IMR-90 (cell line): ENCODE measurements at regions not wholly inside any gene's neighbourhood (a gene's known extent, or its start where the extent isn't known, plus 50 kb on each side); places are given as distances from the start of the nearest gene placed in this dataset.

Experiments
- ATAC-seq: fragments of 200-7000 bp; cut with Tn5 transposase; 2 replicates; pipeline ENCODE4 v1.9.1; 2020; ENCODE audit warnings: low read depth, mild to moderate bottlenecking, moderate library complexity
- BruUV-seq: library from RNA; stranded (reverse); fragments of 400-500 nt; replicated peaks from 2 replicates; lab custom pipeline; 2021; lab: Mats Ljungman, UMichigan
- CTCF ChIA-PET: fragments of 300-600 bp; formaldehyde crosslinking; extraction: SDS; loops from one replicate; lab custom pipeline; 2021; ENCODE audit warnings: antibody characterized with exemption; lab: Yijun Ruan, JAX
- POLR2A ChIA-PET: fragments of 300-600 bp; sonication (Branson Sonifier 250); formaldehyde crosslinking; loops from one replicate; lab custom pipeline; 2022; ENCODE audit warnings: antibody characterized with exemption; ENCODE audit not compliant: unreplicated experiment; lab: Charles Lee
- DNase-seq: peaks from one replicate; pipeline ENCODE4 v3.0.0; 2013
- H2AFZ ChIP-seq: replicated peaks from 2 replicates; pipeline ENCODE3; 2013; ENCODE audit warnings: low read length, mild to moderate bottlenecking; ENCODE audit not compliant: poor library complexity
- H2AK5ac ChIP-seq: 2 replicates; pipeline ENCODE4 v1.6.1; 2013; ENCODE audit warnings: low read depth, low read length, inconsistent platforms
- H2AK9ac ChIP-seq: replicated peaks from 2 replicates; pipeline ENCODE3; 2013; ENCODE audit warnings: mild to moderate bottlenecking, low read depth, low read length, moderate library complexity; ENCODE audit not compliant: poor library complexity
- H2BK120ac ChIP-seq: 2 replicates; pipeline ENCODE4 v1.6.1; 2013; ENCODE audit warnings: low read depth, low read length, inconsistent platforms
- H2BK15ac ChIP-seq: 3 replicates; pipeline ENCODE4 v1.6.1; 2013; ENCODE audit warnings: low read depth, low read length, inconsistent platforms
- H2BK20ac ChIP-seq: 2 replicates; pipeline ENCODE4 v1.6.1; 2013; ENCODE audit warnings: low read depth, mild to moderate bottlenecking, inconsistent platforms, low read length, moderate library complexity
- H2BK5ac ChIP-seq: 2 replicates; pipeline ENCODE4 v1.6.1; 2013; ENCODE audit warnings: mild to moderate bottlenecking, low read depth, low read length, inconsistent platforms; ENCODE audit not compliant: poor library complexity, severe bottlenecking
- H3K14ac ChIP-seq: replicated peaks from 2 replicates; pipeline ENCODE4 v1.6.1; 2013; ENCODE audit warnings: low read depth, low read length, inconsistent platforms
- H3K18ac ChIP-seq: 2 replicates; pipeline ENCODE4 v1.6.1; 2013; ENCODE audit warnings: low read depth, low read length, control low read depth
- H3K23ac ChIP-seq: 2 replicates; pipeline ENCODE4 v1.6.1; 2013; ENCODE audit warnings: low read depth, low read length, inconsistent platforms
- H3K27ac ChIP-seq: 2 replicates; pipeline ENCODE4 v1.5.1; 2013; ENCODE audit warnings: mild to moderate bottlenecking, control low read depth, low read length; ENCODE audit not compliant: insufficient read depth
- H3K27me3 ChIP-seq: 2 replicates; pipeline ENCODE4 v1.6.1; 2013; ENCODE audit warnings: low read length; ENCODE audit not compliant: control insufficient read depth, insufficient read depth
- H3K36me3 ChIP-seq: 2 replicates; pipeline ENCODE4 v1.6.1; 2013; ENCODE audit warnings: low read length, mixed read lengths; ENCODE audit not compliant: control insufficient read depth, insufficient read depth
- H3K4ac ChIP-seq: 2 replicates; pipeline ENCODE4 v1.6.1; 2013; ENCODE audit warnings: low read depth, low read length, inconsistent platforms
- H3K4me1 ChIP-seq: 2 replicates; pipeline ENCODE4 v1.6.1; 2013; ENCODE audit warnings: low read length, mixed read lengths; ENCODE audit not compliant: control insufficient read depth, insufficient read depth
- H3K4me2 ChIP-seq: 2 replicates; pipeline ENCODE4 v1.6.1; 2013; ENCODE audit warnings: low read depth, mild to moderate bottlenecking, control low read depth, low read length, moderate library complexity
- H3K4me3 ChIP-seq: 2 replicates; pipeline ENCODE4 v1.5.1; 2013; ENCODE audit warnings: low read depth, mild to moderate bottlenecking, control low read depth, low read length, moderate library complexity; ENCODE audit not compliant: insufficient read depth
- H3K56ac ChIP-seq: 2 replicates; pipeline ENCODE4 v1.6.1; 2013; ENCODE audit warnings: low read length, inconsistent platforms; ENCODE audit not compliant: insufficient read depth; ENCODE audit errors: extremely low read depth
- H3K79me1 ChIP-seq, 2 experiments: 2 replicates each; pipeline ENCODE4 v1.6.1; 2013; ENCODE audit warnings: low read length in 2 of 2, inconsistent platforms in 1 of 2, low read depth in 1 of 2
- H3K9ac ChIP-seq: 2 replicates; pipeline ENCODE4 v1.6.1; 2013; ENCODE audit warnings: low read depth, low read length, control low read depth
- H3K9me1 ChIP-seq: 2 replicates; pipeline ENCODE4 v1.6.1; 2013; ENCODE audit warnings: low read length, inconsistent platforms; ENCODE audit not compliant: insufficient read depth
- H3K9me3 ChIP-seq: 2 replicates; pipeline ENCODE4 v1.6.1; 2013; ENCODE audit warnings: low read length; ENCODE audit not compliant: control insufficient read depth, insufficient read depth
- H4K20me1 ChIP-seq: 2 replicates; pipeline ENCODE4 v1.6.1; 2013; ENCODE audit warnings: low read length, inconsistent platforms; ENCODE audit not compliant: insufficient read depth
- H4K5ac ChIP-seq: 2 replicates; pipeline ENCODE4 v1.6.1; 2013; ENCODE audit warnings: mild to moderate bottlenecking, low read depth, low read length, control low read depth
- H4K8ac ChIP-seq, 2 experiments: 2 replicates each; pipeline ENCODE4 v1.6.1; 2013; ENCODE audit warnings: low read depth in 2 of 2, low read length in 2 of 2, control low read depth in 1 of 2, inconsistent platforms in 1 of 2
- H4K91ac ChIP-seq: 2 replicates; pipeline ENCODE4 v1.6.1; 2013; ENCODE audit warnings: low read depth, low read length, inconsistent platforms; ENCODE audit not compliant: insufficient read depth
- BHLHE40 ChIP-seq: fragments of 150-350 bp; IDR thresholded peaks from 2 replicates; pipeline ENCODE4 v1.6.1; 2016; ENCODE audit warnings: mild to moderate bottlenecking, low read depth, low read length
- WGBS, 2 experiments: methylation state at CpG; one replicate each; pipeline versions ENCODE4 v1.1.5 to v1.1.7; 2013; ENCODE audit warnings: missing lambda C conversion rate in 2 of 2; ENCODE audit not compliant: insufficient read length in 1 of 2; ENCODE audit errors: extremely low coverage in 2 of 2; 5-methylcytosine and 5-hydroxymethylcytosine counted together
- dilution Hi-C: fragments of 300-500 bp; cut with HindIII; formaldehyde crosslinking; loops from one replicate; pipeline ENCODE4 v1.14.3; 2018; ENCODE audit warnings: low sequenced_read_pairs; ENCODE audit not compliant: unreplicated experiment
- in situ Hi-C: fragments of 300-500 bp; cut with MboI; formaldehyde crosslinking; loops from 3 replicates; pipeline ENCODE4 v1.14.3; 2019; ENCODE audit warnings: low sequenced_read_pairs, inconsistent platforms, mixed read lengths
- intact Hi-C: fragments of 100-400 bp; cut with micrococcal nuclease; formaldehyde crosslinking; loops from 2 replicates; pipeline ENCODE4 v1.10.0; 2022

DNA sequence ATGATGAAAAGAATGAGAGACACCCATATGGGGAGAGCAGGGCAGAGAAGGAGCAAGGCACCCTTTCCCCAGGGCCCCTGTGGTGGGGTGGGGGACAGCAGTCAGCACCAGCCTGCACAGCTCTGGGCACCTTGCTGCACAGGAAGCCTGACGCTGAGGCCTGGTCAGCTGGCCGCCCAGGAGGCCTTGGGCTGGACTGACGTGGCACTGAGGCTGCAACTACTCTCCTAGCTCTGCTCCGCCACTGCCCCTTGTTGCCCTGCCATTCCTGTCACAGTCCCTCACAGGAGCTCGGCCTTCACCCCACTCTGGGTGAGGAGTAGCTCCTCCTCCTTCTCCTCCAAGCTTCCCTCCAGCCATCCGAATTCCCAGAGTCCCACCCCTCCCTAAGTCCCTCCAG lies 99.7 kb downstream of the CPN2 start:
- Histone ChIP-seq H3K9ac (no peak overlapping the region), H3K27me3 (peaks cover 69% of the 10 kb centered on the region), H2AK9ac (no peak overlapping the region), H2BK20ac (no peak overlapping the region), H3K14ac (no peak overlapping the region), H4K8ac (no peak overlapping the region), H2AK5ac (no peak overlapping the region), H4K5ac (no peak overlapping the region), H4K91ac (no peak overlapping the region), H3K4me2 (no peak overlapping the region), H3K9me3 (no peaks in the 10 kb centered on the region), H2BK15ac (no peak overlapping the region), H3K79me1 (no peaks in the 10 kb centered on the region), H2BK120ac (no peak overlapping the region), H3K9me1 (no peaks in the 10 kb centered on the region), H3K23ac (no peak overlapping the region), H2BK5ac (no peak overlapping the region), H4K20me1 (no peaks in the 10 kb centered on the region), H3K18ac (no peak overlapping the region), H3K56ac (no peak overlapping the region), H3K4me1 (peaks cover 3% of the 10 kb centered on the region; the same call in 1 of the 2 replicates), H3K4me3 (no peak overlapping the region), H3K36me3 (no peaks in the 10 kb centered on the region), H2AFZ (no peak overlapping the region), H3K27ac (no peak overlapping the region), H3K4ac (no peak overlapping the region)
- ATAC-seq = no peak
- TF ChIP-seq BHLHE40 = no peak
- no TSS peak for BruUV-seq
- WGBS, 2 experiments = 53% methylated on average over 3 of the region's 6 CpGs; no CpG with 5 or more reads in 1 of the 2 experiments
- dilution Hi-C loops = no loop called here
- ChIA-PET CTCF (interaction anchor here (0.6 kb wide), 1 partner anchor 17 kb away, joined by 3 read pairs; no protein-coding TSS in a partner anchor), POLR2A (no interaction called here)
- intact Hi-C loops = no loop called here
- DNase-seq = no peak
- in situ Hi-C loops = no loop called here
